HTR-8/SVneo (cell line): ENCODE measurements at regions not wholly inside any gene's neighbourhood (a gene's known extent, or its start where the extent isn't known, plus 50 kb on each side); places are given as distances from the start of the nearest gene placed in this dataset.
"Not testable (repeated sequence)": the region's sequence is repeated elsewhere in the genome, so short reads cannot be mapped to it uniquely, and the experiment has no call there.

Source experiments
- DNase-seq: peaks from one replicate; pipeline ENCODE4 v3.0.0; 2011; ENCODE audit warnings: low spot score, mixed read lengths; ENCODE audit not compliant: insufficient read length
- FAIRE-seq: peaks from 2 replicates; lab custom pipeline; 2011; peaks lifted over from hg19 to GRCh38; lab: Jason Lieb, UNC

DNA sequence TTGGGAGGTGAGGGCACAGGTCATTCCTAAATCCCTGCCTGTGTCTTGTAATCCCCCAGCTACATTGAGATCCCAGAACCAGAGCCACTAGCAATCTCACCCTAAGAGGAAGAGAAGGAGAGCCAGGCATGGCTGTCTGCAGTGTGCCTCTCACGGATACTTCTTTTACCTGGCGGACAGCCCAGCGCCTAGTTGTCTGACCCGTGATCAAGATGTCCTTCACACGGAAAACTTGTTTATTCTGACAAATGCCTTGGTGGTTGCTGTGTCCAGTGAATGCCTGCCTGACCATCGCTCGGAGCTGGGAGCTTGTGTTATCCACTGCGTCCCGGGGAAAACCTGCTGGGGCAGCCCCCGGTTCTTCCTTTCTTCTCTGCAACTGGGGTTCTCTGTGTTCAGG, 140.5 kb upstream of the WSCD1 start:
- DNase-seq (no peak), FAIRE-seq (no peak)

- not testable (repeated sequence) for FAIRE-seq, DNase-seq
These were observed 139.6 kb upstream of the WSCD1 start for GRCh38 chr17:5930555-5930954.

DNA sequence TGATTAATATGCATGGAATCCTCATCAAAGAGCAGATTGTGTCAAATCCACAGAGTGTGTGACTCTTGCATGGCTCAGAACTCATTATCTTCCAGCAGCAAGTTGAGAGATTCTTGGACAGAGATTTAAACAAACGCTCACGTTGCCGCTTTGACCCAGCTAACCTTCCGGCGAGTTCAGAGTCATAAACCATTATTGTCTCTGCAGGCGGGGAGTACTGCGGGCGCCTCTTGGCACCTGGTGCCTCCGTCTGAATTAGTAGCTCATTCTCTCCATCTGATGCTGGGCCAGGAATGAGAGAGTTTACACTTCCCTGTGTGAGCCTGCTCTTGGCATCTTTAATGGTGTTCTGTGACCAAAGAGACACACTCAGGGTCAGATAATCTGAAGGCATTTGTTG, 138.6 kb upstream of the WSCD1 start:
- FAIRE-seq (no peak), DNase-seq (no peak)

DNA sequence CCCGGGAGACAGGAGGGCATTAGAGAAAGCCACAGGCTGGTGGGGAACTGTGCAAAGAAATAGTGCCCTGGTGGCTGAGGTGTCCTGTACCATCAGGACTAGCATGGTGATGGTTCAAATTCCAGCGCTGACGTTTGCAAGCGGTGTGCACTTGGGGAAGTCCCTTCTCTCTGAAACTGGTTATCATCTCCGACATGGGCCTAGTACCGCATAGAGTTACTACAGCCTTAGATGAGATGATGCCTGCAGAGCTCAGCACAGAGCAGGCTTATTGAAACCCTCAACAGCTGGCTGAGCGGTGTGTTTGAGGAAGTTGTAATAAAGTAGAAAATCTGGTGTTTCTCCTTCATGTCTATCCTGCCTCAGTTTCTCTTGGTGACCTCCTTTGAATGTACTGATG, 136.7 kb upstream of the WSCD1 start:
- FAIRE-seq, result no peak
- no peak for DNase-seq

GRCh38 chr17:5941258-5941657, 128.9 kb upstream of the WSCD1 start:
- no peak for DNase-seq

GRCh38 chr17:5942687-5943086, 127.5 kb upstream of the WSCD1 start:
- DNase-seq, result no peak
- FAIRE-seq, result no peak

More at GRCh38 chr17:5941258-5941657, 128.9 kb upstream of the WSCD1 start:
- FAIRE-seq, result no peak

GRCh38 chr17:5943232-5943631, 126.9 kb upstream of the WSCD1 start:
- DNase-seq (no peak), FAIRE-seq (no peak)

DNA sequence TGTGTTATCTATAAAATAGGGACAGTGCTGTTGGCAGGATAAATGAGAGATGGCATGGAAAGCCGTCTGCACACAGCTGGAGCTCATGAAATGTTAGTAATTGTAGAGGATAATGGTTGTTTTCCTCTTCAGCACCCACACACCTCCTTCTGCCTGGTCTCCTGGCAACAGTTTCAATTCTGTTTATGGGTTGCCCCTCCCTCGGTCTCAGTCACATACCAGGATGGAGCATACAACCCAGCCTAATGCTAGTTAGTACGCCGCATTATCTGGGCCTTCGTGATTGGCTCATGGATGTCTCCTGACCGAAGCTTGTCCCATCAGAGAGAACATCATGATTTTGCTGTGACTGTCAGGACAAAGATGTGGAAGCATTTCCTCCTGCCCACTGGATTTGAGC, 126.2 kb upstream of the WSCD1 start:
- FAIRE-seq (no peak), DNase-seq (no peak)

- no peak for FAIRE-seq
- no peak for DNase-seq
These were observed 122.4 kb upstream of the WSCD1 start for GRCh38 chr17:5947701-5948180.

DNA sequence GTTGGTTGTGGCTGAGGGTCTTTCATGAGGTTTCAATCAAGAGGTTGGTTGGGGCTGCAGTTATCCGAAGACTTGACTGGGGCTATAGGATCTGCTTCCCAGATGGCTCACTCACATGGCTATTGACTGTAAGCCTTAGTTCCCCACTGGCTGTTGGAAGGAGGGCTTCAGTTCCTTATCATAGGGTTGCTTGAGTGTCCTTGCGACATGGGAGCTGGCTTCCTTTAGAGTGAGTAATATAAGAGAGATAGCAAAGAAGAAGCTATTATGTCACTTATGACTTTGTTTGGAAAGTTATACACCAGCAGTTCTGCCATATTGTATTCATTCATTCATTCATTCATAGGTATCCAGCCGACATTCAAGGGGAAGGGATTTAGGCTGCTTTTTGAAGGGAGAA, 121.4 kb upstream of the WSCD1 start:
- FAIRE-seq (no peak), DNase-seq (no peak)

DNA sequence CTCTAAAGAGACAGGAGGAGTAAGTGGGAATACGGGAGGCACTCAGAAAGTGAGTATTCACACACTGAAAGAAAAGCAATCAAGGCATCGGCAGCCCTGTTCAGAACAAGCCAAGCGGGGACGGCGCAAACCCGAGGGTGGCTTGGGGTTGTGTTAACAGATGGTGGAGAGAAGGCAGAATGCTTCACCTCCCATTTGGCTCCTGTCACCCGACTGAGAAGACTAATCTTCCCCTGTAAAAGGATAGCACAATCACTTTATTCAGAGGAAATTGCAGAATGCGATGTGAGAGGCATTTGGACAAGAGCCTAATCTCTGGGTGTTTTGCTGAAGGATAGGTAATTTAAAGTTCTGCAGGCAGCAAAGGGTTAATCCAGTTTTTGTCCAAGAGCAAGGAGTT, 119.3 kb upstream of the WSCD1 start:
- DNase-seq, result no peak
- FAIRE-seq, result no peak

GRCh38 chr17:5951912-5952311, 118.3 kb upstream of the WSCD1 start:
- FAIRE-seq (no peak), DNase-seq (no peak)

GRCh38 chr17:5952518-5952917, 117.7 kb upstream of the WSCD1 start:
- no peak for DNase-seq
- FAIRE-seq, result no peak

GRCh38 chr17:5955764-5956163, 114.4 kb upstream of the WSCD1 start:
- DNase-seq (no peak), FAIRE-seq (no peak)

DNA sequence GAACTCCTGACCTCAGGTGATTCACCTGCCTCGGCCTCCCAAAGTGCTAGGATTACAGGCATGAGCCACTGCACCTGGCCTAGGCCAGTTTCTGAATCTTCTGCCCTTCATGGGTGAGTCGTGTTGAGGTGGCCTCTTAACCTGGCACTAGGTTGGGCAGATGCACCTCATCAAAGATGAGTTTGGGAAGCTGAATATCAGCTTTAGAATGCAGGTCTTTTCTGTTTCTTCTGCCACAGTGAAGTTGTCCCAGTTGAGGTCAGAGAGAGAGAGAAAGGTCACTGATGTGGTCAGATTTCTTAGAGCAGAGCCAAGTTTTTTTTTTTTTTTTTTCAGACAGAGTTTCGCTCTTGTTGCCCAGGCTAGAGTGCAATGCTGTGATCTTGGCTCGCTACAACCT, 111.3 kb upstream of the WSCD1 start:
- DNase-seq (no peak), FAIRE-seq (no peak)

- no peak for FAIRE-seq
- no peak for DNase-seq
These were observed 107.8 kb upstream of the WSCD1 start for GRCh38 chr17:5962371-5962770.

DNA sequence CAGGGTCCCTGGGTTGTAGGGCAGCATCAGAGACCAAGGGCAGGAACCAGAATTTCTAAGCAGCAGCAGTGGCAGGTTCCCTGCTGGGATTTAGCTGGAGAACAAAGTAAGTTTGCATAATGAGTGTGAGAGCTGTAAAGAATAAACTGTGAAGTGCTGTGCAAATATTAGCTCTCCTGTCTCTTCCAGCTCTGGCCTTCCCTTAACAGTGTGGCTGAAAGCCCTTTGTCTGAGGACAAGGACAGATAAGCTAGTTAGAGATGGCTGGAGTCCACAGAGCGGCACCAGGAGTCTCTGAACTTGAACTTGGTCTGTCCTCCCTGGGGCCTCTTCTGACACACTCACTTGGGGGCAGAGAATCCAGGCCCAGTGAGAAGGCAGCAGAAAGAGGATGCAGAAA, 98.2 kb upstream of the WSCD1 start:
- FAIRE-seq, result no peak
- no peak for DNase-seq

DNA sequence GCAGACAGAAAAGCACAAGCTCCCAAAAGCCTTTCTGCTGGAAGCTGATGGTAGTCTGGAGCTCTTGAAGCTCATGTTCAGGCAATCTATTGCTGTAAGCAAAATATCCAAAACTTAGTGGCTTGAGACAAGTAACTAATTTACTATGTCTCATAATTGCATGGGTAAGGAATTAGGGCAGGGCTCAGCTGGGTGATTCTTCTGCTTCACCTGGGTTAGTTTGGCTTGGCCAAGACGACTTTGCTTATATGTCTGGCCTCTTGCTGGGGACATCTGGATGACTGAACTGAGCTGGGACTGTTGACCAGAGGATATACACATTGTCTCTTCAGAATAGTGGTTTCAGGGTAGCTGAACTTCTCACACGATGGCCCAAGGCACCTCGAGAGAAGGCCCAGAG, 96.8 kb upstream of the WSCD1 start:
- no peak for DNase-seq
- no peak for FAIRE-seq

- FAIRE-seq, result no peak
These were observed 94.5 kb upstream of the WSCD1 start for GRCh38 chr17:5975661-5976060.

DNA sequence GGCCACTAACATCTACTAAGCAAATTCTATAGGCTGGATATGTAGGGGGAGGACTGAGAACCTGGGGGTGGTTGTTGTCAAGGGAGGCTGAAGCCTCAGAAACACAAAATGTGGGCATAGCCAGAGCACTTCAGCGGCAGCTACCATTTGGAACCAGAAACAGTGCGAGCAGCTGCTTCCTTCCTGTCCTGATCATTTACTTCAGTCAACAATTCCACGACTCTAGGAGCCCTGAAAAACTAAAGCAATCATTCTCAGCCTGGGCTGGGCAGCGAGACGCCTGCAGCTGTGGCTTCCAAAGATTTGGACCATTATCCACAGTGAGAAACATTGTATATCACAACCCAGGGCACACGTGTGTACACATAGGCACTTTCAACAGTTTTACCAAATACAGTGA, 93.9 kb upstream of the WSCD1 start:
- FAIRE-seq, result no peak
- DNase-seq, result no peak

More at GRCh38 chr17:5975661-5976060, 94.5 kb upstream of the WSCD1 start:
- no peak for DNase-seq

DNA sequence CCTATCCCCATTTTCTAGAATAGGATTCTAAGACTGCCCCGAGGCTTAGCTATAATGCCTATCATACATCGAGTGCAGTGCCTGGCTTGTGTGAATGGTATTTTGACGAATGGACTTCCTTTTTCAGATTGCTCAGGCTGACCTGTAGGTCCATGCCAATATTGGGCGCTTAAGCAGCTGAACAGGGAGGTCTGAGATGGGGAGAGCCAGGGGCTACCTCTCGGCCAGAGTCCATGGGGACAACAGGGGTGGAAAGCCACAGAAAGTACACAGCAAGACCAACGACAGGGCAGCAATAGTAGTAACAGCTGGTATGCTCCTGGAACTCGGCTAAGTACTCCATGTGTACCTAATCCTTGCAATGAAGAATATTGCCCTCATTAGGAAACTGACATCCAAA, 91.7 kb upstream of the WSCD1 start:
- DNase-seq (no peak), FAIRE-seq (no peak)

GRCh38 chr17:5980941-5981340, 89.2 kb upstream of the WSCD1 start:
- FAIRE-seq, result no peak
- DNase-seq, result no peak

DNA sequence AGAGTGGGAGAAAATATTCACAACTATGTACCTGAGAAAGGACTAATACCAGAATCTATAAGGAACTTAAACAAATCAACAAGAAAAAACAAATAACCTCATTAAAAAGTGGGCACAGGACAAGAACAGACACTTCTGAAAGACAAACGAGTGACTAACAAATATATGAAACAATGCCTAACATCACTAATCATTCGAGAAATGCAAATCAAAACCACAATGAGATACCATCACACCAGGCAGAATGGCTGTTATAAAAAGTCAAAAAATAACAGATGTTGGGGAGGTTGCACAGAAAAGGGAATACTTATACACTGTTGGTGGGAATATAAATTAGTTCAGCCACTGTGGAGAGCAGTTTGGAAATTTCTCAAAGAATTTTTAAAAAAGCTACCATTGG, 83.5 kb upstream of the WSCD1 start:
- DNase-seq, result no peak
- no peak for FAIRE-seq
